ENCODE measurements at regions not wholly inside any gene's neighbourhood (a gene's known extent, or its start where the extent isn't known, plus 50 kb on each side); places are given as distances from the start of the nearest gene placed in this dataset.

DNA sequence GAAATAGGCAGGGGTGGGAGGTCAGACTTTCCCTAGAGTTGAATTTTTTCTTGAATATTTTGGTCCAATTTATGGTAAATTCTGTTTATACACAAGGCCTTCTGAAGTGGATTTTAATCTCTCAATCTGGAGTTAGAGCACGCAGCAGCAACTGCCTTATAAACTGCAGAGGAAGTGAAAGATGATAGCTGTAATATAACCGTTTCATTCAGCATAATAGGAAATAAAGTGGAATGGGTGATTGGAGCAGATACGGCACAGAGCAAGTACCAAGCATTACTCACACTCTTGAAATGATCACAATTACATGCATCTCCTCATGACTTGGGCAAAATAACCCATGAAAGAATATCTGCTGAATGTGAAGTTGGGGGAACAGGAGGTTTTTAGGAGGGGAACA, 106.8 kb downstream of the ARRDC4 start:
- no peak for TF ChIP-seq CTCF (conservative IDR thresholded peaks at IDR 0.05)
- no peak for TF ChIP-seq EZH2 (IDR thresholded peaks at IDR 0.05; ENCODE audit: low read depth)
